ENCODE measurements at regions not wholly inside any gene's neighbourhood (a gene's known extent, or its start where the extent isn't known, plus 50 kb on each side); places are given as distances from the start of the nearest gene placed in this dataset.

- no peak for DNase-seq (ENCODE audit: low read depth)
- H3K4me3 ChIP-seq (replicated peaks; ENCODE audit: low read depth, low read length), result no peak overlapping the region
- no peak for TF ChIP-seq CTCF (IDR thresholded peaks at IDR 0.05; ENCODE audit: low read length, missing control alignments)
Observed at GRCh38 chr4:138404251-138404650, 162.1 kb upstream of the SLC7A11 start.

- DNase-seq (ENCODE audit: low read depth), result no peak
- no peak overlapping the region for H3K4me3 ChIP-seq (replicated peaks; ENCODE audit: low read depth, low read length)
- TF ChIP-seq CTCF (IDR thresholded peaks at IDR 0.05; ENCODE audit: low read length, missing control alignments), result no peak
Observed at GRCh38 chr4:138401334-138401733, 159.2 kb upstream of the SLC7A11 start.

- TF ChIP-seq CTCF (IDR thresholded peaks at IDR 0.05; ENCODE audit: low read length, missing control alignments), result no peak
- no peak for DNase-seq (ENCODE audit: low read depth)
Observed at GRCh38 chr4:138400543-138400942, 158.4 kb upstream of the SLC7A11 start.

GRCh38 chr4:138400066-138400465, 157.9 kb upstream of the SLC7A11 start:
- no peak for DNase-seq (ENCODE audit: low read depth)
- TF ChIP-seq CTCF (IDR thresholded peaks at IDR 0.05; ENCODE audit: low read length, missing control alignments), result no peak
- H3K4me3 ChIP-seq (replicated peaks; ENCODE audit: low read depth, low read length), result no peak overlapping the region

More at GRCh38 chr4:138400543-138400942, 158.4 kb upstream of the SLC7A11 start:
- H3K4me3 ChIP-seq (replicated peaks; ENCODE audit: low read depth, low read length), result no peak overlapping the region

- H3K4me3 ChIP-seq (replicated peaks; ENCODE audit: low read depth, low read length), result no peak overlapping the region
- DNase-seq (ENCODE audit: low read depth), result no peak
- no peak for TF ChIP-seq CTCF (IDR thresholded peaks at IDR 0.05; ENCODE audit: low read length, missing control alignments)
Observed at GRCh38 chr4:138399081-138399480, 156.9 kb upstream of the SLC7A11 start.

GRCh38 chr4:138398322-138398721, 156.2 kb upstream of the SLC7A11 start:
- no peak overlapping the region for H3K4me3 ChIP-seq (replicated peaks; ENCODE audit: low read depth, low read length)
- TF ChIP-seq CTCF (IDR thresholded peaks at IDR 0.05; ENCODE audit: low read length, missing control alignments), result no peak
- peak; percentile 14 for DNase-seq (ENCODE audit: low read depth)

GRCh38 chr4:138393886-138394610, 151.9 kb upstream of the SLC7A11 start:
- no peak for TF ChIP-seq CTCF (IDR thresholded peaks at IDR 0.05; ENCODE audit: low read length, missing control alignments)
- no peak for DNase-seq (ENCODE audit: low read depth)

More at GRCh38 chr4:138393886-138394610, 151.9 kb upstream of the SLC7A11 start:
- no peak overlapping the region for H3K4me3 ChIP-seq (replicated peaks; ENCODE audit: low read depth, low read length)

Data from fibroblast of pulmonary artery (primary cell).